Caco-2 (cell line): ENCODE measurements at regions not wholly inside any gene's neighbourhood (a gene's known extent, or its start where the extent isn't known, plus 50 kb on each side); places are given as distances from the start of the nearest gene placed in this dataset.

Experiments
- BruUV-seq: library from RNA; stranded (reverse); fragments of 400-500 nt; replicated peaks from 2 replicates; lab custom pipeline; 2021; lab: Mats Ljungman, UMichigan
- CTCF ChIA-PET: fragments of 300-600 bp; sonication (Branson Sonifier 250); formaldehyde crosslinking; loops from one replicate; lab custom pipeline; 2022; ENCODE audit warnings: antibody characterized with exemption; lab: Charles Lee
- POLR2A ChIA-PET: fragments of 300-600 bp; sonication (Branson Sonifier 250); formaldehyde crosslinking; loops from one replicate; lab custom pipeline; 2022; ENCODE audit warnings: antibody characterized with exemption; lab: Charles Lee
- DNase-seq, 2 experiments: peaks; one replicate each; pipeline versions ENCODE4 v3.0.0 to v3.0.0-alpha.2; 2020 to 2022
- H3K27me3 ChIP-seq: replicated peaks from 2 replicates; pipeline ENCODE4 v1.6.0; 2011; ENCODE audit warnings: low read length; ENCODE audit not compliant: control insufficient read depth, insufficient read depth
- H3K36me3 ChIP-seq: 2 replicates; pipeline ENCODE4 v1.5.1; 2011; ENCODE audit warnings: low read length; ENCODE audit not compliant: control insufficient read depth, insufficient read depth
- H3K4me1 ChIP-seq: fragments of 250-450 bp; sonication (Bioruptor Pico); 2 replicates; pipeline ENCODE4 v1.5.1; 2020; ENCODE audit warnings: mild to moderate bottlenecking
- H3K4me3 ChIP-seq: 2 replicates; pipeline ENCODE4 v1.5.1; 2011; ENCODE audit warnings: low read depth, mild to moderate bottlenecking, control low read depth, low read length
- H3K9me3 ChIP-seq: fragments of 250-450 bp; sonication (Bioruptor Pico); 2 replicates; pipeline ENCODE4 v1.5.1; 2020; ENCODE audit warnings: mild to moderate bottlenecking, moderate library complexity
- H3K27ac Mint-ChIP-seq: one replicate; pipeline ENCODE4 v1.8.0; 2022; ENCODE audit warnings: mixed read lengths; ENCODE audit not compliant: unreplicated experiment
- H3K27me3 Mint-ChIP-seq: one replicate; pipeline ENCODE4 v1.8.0; 2022; ENCODE audit warnings: mixed read lengths; ENCODE audit not compliant: insufficient read depth, unreplicated experiment
- H3K36me3 Mint-ChIP-seq: one replicate; pipeline ENCODE4 v1.8.0; 2022; ENCODE audit warnings: mild to moderate bottlenecking, mixed read lengths; ENCODE audit not compliant: insufficient read depth, unreplicated experiment
- H3K4me1 Mint-ChIP-seq: one replicate; pipeline ENCODE4 v1.8.0; 2022; ENCODE audit warnings: low read depth, mixed read lengths; ENCODE audit not compliant: unreplicated experiment
- H3K4me3 Mint-ChIP-seq: one replicate; pipeline ENCODE4 v1.8.0; 2022; ENCODE audit warnings: mild to moderate bottlenecking, moderate library complexity, mixed read lengths; ENCODE audit not compliant: unreplicated experiment
- H3K9me3 Mint-ChIP-seq: one replicate; pipeline ENCODE4 v1.8.0; 2022; ENCODE audit warnings: mixed read lengths; ENCODE audit not compliant: unreplicated experiment
- CTCF ChIP-seq, 2 experiments: fragments of 200-600 bp in 1 of 2; IDR thresholded peaks; 1 replicate in 1 of 2; 2 replicates in 1 of 2; pipeline versions ENCODE4 v1.5.1 to v1.8.0; 2011 to 2022; ENCODE audit warnings: antibody characterized with exemption in 1 of 2, control low read depth in 1 of 2, inconsistent platforms in 1 of 2, low read depth in 1 of 2, low read length in 1 of 2, mild to moderate bottlenecking in 1 of 2, moderate library complexity in 1 of 2; ENCODE audit not compliant: insufficient read depth in 1 of 2, severe bottlenecking in 1 of 2, unreplicated experiment in 1 of 2
- intact Hi-C: fragments of 100-400 bp; cut with micrococcal nuclease; formaldehyde crosslinking; loops from one replicate; pipeline ENCODE4 v1.10.0; 2022; ENCODE audit not compliant: unreplicated experiment

- H3K9me3 Mint-ChIP-seq, result no peaks in the 10 kb centered on the region
Measured at GRCh38 chr3:163916596-163917560, 1161.4 kb downstream of the SI start.

GRCh38 chr3:163915280-163915679 is 1163.0 kb downstream of the SI start:
- Histone ChIP-seq H3K4me1 (peaks cover 24% of the 10 kb centered on the region), H3K27me3 (no peaks in the 10 kb centered on the region), H3K9me3 (no peaks in the 10 kb centered on the region), H3K36me3 (no peaks in the 10 kb centered on the region), H3K4me3 (no peak overlapping the region)
- no TSS peak for BruUV-seq
- Mint-ChIP-seq H3K9me3 (no peaks in the 10 kb centered on the region), H3K4me3 (no peak overlapping the region), H3K36me3 (no peaks in the 10 kb centered on the region), H3K4me1 (no peaks in the 10 kb centered on the region), H3K27me3 (no peaks in the 10 kb centered on the region), H3K27ac (no peak overlapping the region)
- no peak for TF ChIP-seq CTCF (IDR thresholded peaks at IDR 0.05; ENCODE audit: insufficient read depth in 1 of 2, low read depth in 1 of 2, low read length in 1 of 2, severe bottlenecking in 1 of 2, unreplicated experiment in 1 of 2)
- CTCF ChIA-PET, result no interaction called here
- no peak for DNase-seq
- POLR2A ChIA-PET, result no interaction called here
- intact Hi-C loops, result no loop called here

More at GRCh38 chr3:163916596-163917560, 1161.4 kb downstream of the SI start:
- POLR2A ChIA-PET, result no interaction called here
- no TSS peak for BruUV-seq
- Mint-ChIP-seq H3K36me3 (no peaks in the 10 kb centered on the region), H3K4me3 (no peak overlapping the region), H3K27me3 (no peaks in the 10 kb centered on the region), H3K4me1 (no peaks in the 10 kb centered on the region), H3K27ac (no peak overlapping the region)
- H3K27me3 ChIP-seq, result no peaks in the 10 kb centered on the region
- no peak overlapping the region for H3K4me3 ChIP-seq
- CTCF ChIA-PET, result no interaction called here
- no peaks in the 10 kb centered on the region for H3K36me3 ChIP-seq
- TF ChIP-seq CTCF (IDR thresholded peaks at IDR 0.05; ENCODE audit: insufficient read depth in 1 of 2, low read depth in 1 of 2, low read length in 1 of 2, severe bottlenecking in 1 of 2, unreplicated experiment in 1 of 2), result peak in 1 of 2 experiments; percentile 12
- H3K9me3 ChIP-seq, result no peaks in the 10 kb centered on the region
- H3K4me1 ChIP-seq, result peaks cover 20% of the 10 kb centered on the region
- intact Hi-C loops, result no loop called here
- peak in 1 of 2 experiments; percentile 17 for DNase-seq

- no peaks in the 10 kb centered on the region for H3K36me3 Mint-ChIP-seq
- H3K27me3 ChIP-seq, result no peaks in the 10 kb centered on the region
- ChIA-PET POLR2A (no interaction called here), CTCF (no interaction called here)
- H3K9me3 ChIP-seq, result no peaks in the 10 kb centered on the region
- H3K27ac Mint-ChIP-seq, result no peak overlapping the region
- peak in 1 of 2 experiments; percentile 5 for DNase-seq
- H3K4me3 ChIP-seq, result no peak overlapping the region
- no peaks in the 10 kb centered on the region for H3K4me1 Mint-ChIP-seq
- H3K36me3 ChIP-seq, result no peaks in the 10 kb centered on the region
- no peaks in the 10 kb centered on the region for H3K9me3 Mint-ChIP-seq
- intact Hi-C loops, result no loop called here
- no TSS peak for BruUV-seq
- H3K27me3 Mint-ChIP-seq, result no peaks in the 10 kb centered on the region
- no peak overlapping the region for H3K4me3 Mint-ChIP-seq
- TF ChIP-seq CTCF (IDR thresholded peaks at IDR 0.05; ENCODE audit: insufficient read depth in 1 of 2, low read depth in 1 of 2, low read length in 1 of 2, severe bottlenecking in 1 of 2, unreplicated experiment in 1 of 2), result no peak
- H3K4me1 ChIP-seq, result peaks cover 24% of the 10 kb centered on the region
Measured at GRCh38 chr3:163914567-163914966, 1163.7 kb downstream of the SI start.
